ENCODE measurements at regions not wholly inside any gene's neighbourhood (a gene's known extent, or its start where the extent isn't known, plus 50 kb on each side); places are given as distances from the start of the nearest gene placed in this dataset.

DNA sequence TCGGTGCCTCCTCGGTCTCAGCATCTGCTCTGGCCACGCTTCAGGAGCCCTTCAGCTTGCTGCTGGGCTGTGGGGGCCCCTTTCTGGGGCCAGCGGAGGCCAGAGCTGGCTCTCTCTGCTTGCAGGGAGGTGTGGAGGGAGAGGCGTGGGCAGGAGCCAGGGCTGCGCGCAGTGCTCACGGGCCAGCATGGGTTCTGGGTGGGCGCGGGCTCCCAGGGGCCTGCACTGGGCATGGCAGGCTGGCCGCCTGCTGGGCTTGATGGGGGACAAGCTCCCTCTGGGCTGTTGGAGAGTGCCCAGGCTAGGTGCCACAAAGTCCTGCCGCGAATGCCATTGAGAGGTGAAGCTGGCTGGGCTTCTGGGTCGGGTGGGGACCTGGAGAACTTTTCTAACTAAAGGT is 57.3 kb upstream of the AGA start:
- Histone ChIP-seq H3K27ac (ENCODE audit: extremely low read length, insufficient read depth, low read length) (no peak overlapping the region), H3K4me3 (replicated peaks in 1 of 3; ENCODE audit: insufficient read depth in 1 of 3, low read depth in 2 of 3, low read length in 3 of 3) (no peak overlapping the region), H3K4me1 (ENCODE audit: insufficient read depth, low read length) (no peaks in the 10 kb centered on the region), H3K36me3 (replicated peaks in 1 of 2; ENCODE audit: control insufficient read depth in 1 of 2, insufficient read depth in 2 of 2, low read length in 2 of 2) (no peaks in the 10 kb centered on the region), H3K27me3 (ENCODE audit: control insufficient read depth in 1 of 2, insufficient read depth in 2 of 2, low read length in 2 of 2) (no peaks in the 10 kb centered on the region), H4K20me1 (ENCODE audit: insufficient read depth, low read length) (no peaks in the 10 kb centered on the region), H3K9me3 (ENCODE audit: low read length) (no peaks in the 10 kb centered on the region), H2AFZ (ENCODE audit: low read length) (no peak overlapping the region), H3K4me2 (ENCODE audit: low read depth, low read length) (no peak overlapping the region), H3K79me2 (ENCODE audit: insufficient read depth, low read length) (no peaks in the 10 kb centered on the region), H3K9ac (ENCODE audit: insufficient read depth, low read depth, low read length) (no peak overlapping the region)
- ChIA-PET CTCF (ENCODE audit: low intra/inter-chr PET ratio, low total read pairs) (no interaction called here), POLR2A (no interaction called here)
- FAIRE-seq (no peak), DNase-seq (ENCODE audit: low spot score) (no peak), ATAC-seq (no peak)
- TF ChIP-seq, protein P1, sequence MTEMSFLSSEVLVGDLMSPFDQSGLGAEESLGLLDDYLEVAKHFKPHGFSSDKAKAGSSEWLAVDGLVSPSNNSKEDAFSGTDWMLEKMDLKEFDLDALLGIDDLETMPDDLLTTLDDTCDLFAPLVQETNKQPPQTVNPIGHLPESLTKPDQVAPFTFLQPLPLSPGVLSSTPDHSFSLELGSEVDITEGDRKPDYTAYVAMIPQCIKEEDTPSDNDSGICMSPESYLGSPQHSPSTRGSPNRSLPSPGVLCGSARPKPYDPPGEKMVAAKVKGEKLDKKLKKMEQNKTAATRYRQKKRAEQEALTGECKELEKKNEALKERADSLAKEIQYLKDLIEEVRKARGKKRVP (CRISPR knock-in tag; IDR thresholded peaks at IDR 0.05), result no peak
- TF ChIP-seq, protein P2, sequence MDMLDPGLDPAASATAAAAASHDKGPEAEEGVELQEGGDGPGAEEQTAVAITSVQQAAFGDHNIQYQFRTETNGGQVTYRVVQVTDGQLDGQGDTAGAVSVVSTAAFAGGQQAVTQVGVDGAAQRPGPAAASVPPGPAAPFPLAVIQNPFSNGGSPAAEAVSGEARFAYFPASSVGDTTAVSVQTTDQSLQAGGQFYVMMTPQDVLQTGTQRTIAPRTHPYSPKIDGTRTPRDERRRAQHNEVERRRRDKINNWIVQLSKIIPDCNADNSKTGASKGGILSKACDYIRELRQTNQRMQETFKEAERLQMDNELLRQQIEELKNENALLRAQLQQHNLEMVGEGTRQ (IDR thresholded peaks at IDR 0.05; ENCODE audit: low read depth, low read length), result no peak
- TF ChIP-seq, protein P2 (CRISPR knock-in tag; IDR thresholded peaks at IDR 0.05; ENCODE audit: borderline replicate concordance), result no peak
- TF ChIP-seq XRCC5 (optimal IDR thresholded peaks at IDR 0.05; ENCODE audit: low read length) (no peak), NFIC (IDR thresholded peaks at IDR 0.05; ENCODE audit: low read length) (no peak), NCOA2 (CRISPR knock-in tag; IDR thresholded peaks at IDR 0.05) (no peak), ZFP36L1 (CRISPR knock-in tag; IDR thresholded peaks at IDR 0.05) (no peak)
- WGBS (ENCODE audit: low lambda C conversion rate), result 41% methylated on average over 9 of the region's 14 CpGs
- intact Hi-C loops (cut with micrococcal nuclease; ENCODE audit: unreplicated experiment), result no loop called here
- no TSS peak for BruUV-seq (replicated peaks)
- in situ Hi-C loops (cut with HindIII; ENCODE audit: extremely low pct_ligation_motif_present, low pct_unique_long_range_greater_than_20kb), result no loop called here

All from HepG2 (cell line).